Endodermal cell (in vitro differentiated cells): ENCODE measurements at regions not wholly inside any gene's neighbourhood (a gene's known extent, or its start where the extent isn't known, plus 50 kb on each side); places are given as distances from the start of the nearest gene placed in this dataset.

Experiments
- DNase-seq: peaks from one replicate; pipeline ENCODE4 v3.0.0-alpha.2; 2017
- H3K27ac ChIP-seq: 2 replicates; pipeline ENCODE4 v1.5.1; 2013; ENCODE audit warnings: mild to moderate bottlenecking, low read depth, low read length, moderate library complexity
- H3K27me3 ChIP-seq: 2 replicates; pipeline ENCODE4 v1.6.1; 2013; ENCODE audit warnings: mild to moderate bottlenecking, low read length, moderate library complexity; ENCODE audit not compliant: insufficient read depth, control insufficient read depth, poor library complexity, severe bottlenecking
- H3K36me3 ChIP-seq: 2 replicates; pipeline ENCODE4 v1.7.0; 2013; ENCODE audit warnings: mild to moderate bottlenecking, low read length, moderate library complexity; ENCODE audit not compliant: control insufficient read depth, insufficient read depth
- H3K4me1 ChIP-seq: one replicate; pipeline ENCODE4 v1.7.0; 2013; ENCODE audit warnings: low read length; ENCODE audit not compliant: control insufficient read depth, insufficient read depth
- H3K4me3 ChIP-seq: 2 replicates; pipeline ENCODE4 v1.5.1; 2013; ENCODE audit warnings: mild to moderate bottlenecking, low read length, moderate library complexity
- H3K9ac ChIP-seq: 2 replicates; pipeline ENCODE4 v1.6.1; 2013; ENCODE audit warnings: mild to moderate bottlenecking, low read length, moderate library complexity; ENCODE audit not compliant: poor library complexity, severe bottlenecking; ENCODE audit errors: extremely low read depth
- H3K9me3 ChIP-seq: 2 replicates; pipeline ENCODE4 v1.6.1; 2013; ENCODE audit warnings: mild to moderate bottlenecking, low read length, moderate library complexity; ENCODE audit not compliant: control insufficient read depth
- H3K27ac Mint-ChIP-seq: 2 replicates; pipeline ENCODE4 v1.8.0; 2020; ENCODE audit warnings: mixed read lengths
- H3K27me3 Mint-ChIP-seq: 2 replicates; pipeline ENCODE4 v1.8.0; 2021; ENCODE audit warnings: mild to moderate bottlenecking, mixed read lengths; ENCODE audit not compliant: insufficient read depth
- H3K36me3 Mint-ChIP-seq: 2 replicates; pipeline ENCODE4 v1.8.0; 2020; ENCODE audit warnings: low read depth, mixed read lengths
- H3K4me1 Mint-ChIP-seq: 2 replicates; pipeline ENCODE4 v1.8.0; 2020; ENCODE audit warnings: mixed read lengths
- H3K4me3 Mint-ChIP-seq: 2 replicates; pipeline ENCODE4 v1.8.0; 2020; ENCODE audit warnings: mild to moderate bottlenecking, moderate library complexity, mixed read lengths
- H3K9me3 Mint-ChIP-seq: 2 replicates; pipeline ENCODE4 v1.8.0; 2020; ENCODE audit warnings: mild to moderate bottlenecking, mixed read lengths
- CTCF ChIP-seq: fragments of 200-600 bp; sonication (generic); conservative IDR thresholded peaks from 2 replicates; pipeline ENCODE4 v1.5.0; 2021; ENCODE audit warnings: antibody characterized with exemption, mild to moderate bottlenecking
- WGBS, 2 experiments: methylation state at CpG; one replicate each; pipeline versions ENCODE4 v1.1.5 to v1.1.7; 2013; ENCODE audit warnings: missing lambda C conversion rate in 2 of 2, mixed read lengths in 1 of 2; ENCODE audit not compliant: insufficient coverage in 1 of 2, insufficient read length in 1 of 2; 5-methylcytosine and 5-hydroxymethylcytosine counted together

GRCh38 chr2:172249986-172250385 is 147.3 kb upstream of the DLX2 start:
- Histone ChIP-seq H3K4me1 (no peaks in the 10 kb centered on the region), H3K9me3 (no peaks in the 10 kb centered on the region), H3K9ac (no peak overlapping the region), H3K27me3 (no peaks in the 10 kb centered on the region), H3K4me3 (no peak overlapping the region), H3K36me3 (no peaks in the 10 kb centered on the region), H3K27ac (no peak overlapping the region)
- TF ChIP-seq CTCF, result no peak
- no peaks in the 10 kb centered on the region for H3K36me3 Mint-ChIP-seq
- H3K9me3 Mint-ChIP-seq, result no peaks in the 10 kb centered on the region
- peaks cover 16% of the 10 kb centered on the region for H3K27me3 Mint-ChIP-seq
- H3K4me3 Mint-ChIP-seq, result no peak overlapping the region
- H3K4me1 Mint-ChIP-seq, result peaks cover 17% of the 10 kb centered on the region
- no peak for DNase-seq
- H3K27ac Mint-ChIP-seq, result no peak overlapping the region

- Mint-ChIP-seq H3K9me3 (no peaks in the 10 kb centered on the region), H3K27me3 (peaks cover 14% of the 10 kb centered on the region), H3K4me1 (peaks cover 17% of the 10 kb centered on the region), H3K36me3 (no peaks in the 10 kb centered on the region), H3K27ac (peak overlapping the region; percentile 2), H3K4me3 (no peak overlapping the region)
- no peak for TF ChIP-seq CTCF
- DNase-seq, result no peak
- Histone ChIP-seq H3K36me3 (no peaks in the 10 kb centered on the region), H3K9me3 (no peaks in the 10 kb centered on the region), H3K4me3 (no peak overlapping the region), H3K4me1 (no peaks in the 10 kb centered on the region), H3K27me3 (no peaks in the 10 kb centered on the region), H3K9ac (no peak overlapping the region), H3K27ac (no peak overlapping the region)
- 52 to 78% methylated on average over 2 to 3 of the region's 3 CpGs for WGBS, 2 experiments
Measured at GRCh38 chr2:172251231-172251630, 148.5 kb upstream of the DLX2 start.

GRCh38 chr2:172252154-172252553 is 149.5 kb upstream of the DLX2 start:
- Mint-ChIP-seq H3K36me3 (no peaks in the 10 kb centered on the region), H3K27ac (no peak overlapping the region), H3K27me3 (peaks cover 12% of the 10 kb centered on the region), H3K4me1 (peaks cover 15% of the 10 kb centered on the region), H3K9me3 (no peaks in the 10 kb centered on the region), H3K4me3 (no peak overlapping the region)
- Histone ChIP-seq H3K9ac (no peak overlapping the region), H3K36me3 (no peaks in the 10 kb centered on the region), H3K9me3 (no peaks in the 10 kb centered on the region), H3K4me3 (no peak overlapping the region), H3K27ac (no peak overlapping the region), H3K4me1 (no peaks in the 10 kb centered on the region), H3K27me3 (no peaks in the 10 kb centered on the region)
- WGBS, 2 experiments, result 90 to 96% methylated on average over 3 to 12 of the region's 12 CpGs
- no peak for DNase-seq
- no peak for TF ChIP-seq CTCF
